Smooth muscle cell (in vitro differentiated cells): ENCODE measurements at regions not wholly inside any gene's neighbourhood (a gene's known extent, or its start where the extent isn't known, plus 50 kb on each side); places are given as distances from the start of the nearest gene placed in this dataset.

Experiments
- DNase-seq: peaks from one replicate; lab custom pipeline; 2025; ENCODE audit not compliant: unreplicated experiment; lab: John Stamatoyannopoulos, UW
- H2AFZ ChIP-seq: fragments of 200-600 bp; sonication (generic); 2 replicates; pipeline ENCODE4 v1.6.0; 2016; ENCODE audit warnings: antibody characterized with exemption, low read depth, mild to moderate bottlenecking
- H3F3A ChIP-seq: fragments of 200-600 bp; sonication (generic); 2 replicates; pipeline ENCODE4 v1.6.0; 2017; ENCODE audit warnings: antibody characterized with exemption, low read depth
- H3K27ac ChIP-seq: fragments of 200-600 bp; sonication (generic); 2 replicates; pipeline ENCODE4 v1.5.1; 2016; ENCODE audit warnings: low read depth, mild to moderate bottlenecking
- H3K27me3 ChIP-seq: fragments of 200-600 bp; sonication (generic); 2 replicates; pipeline ENCODE4 v1.6.1; 2016; ENCODE audit warnings: low read depth, mild to moderate bottlenecking
- H3K36me3 ChIP-seq: fragments of 200-600 bp; sonication (generic); 2 replicates; pipeline ENCODE4 v1.5.1; 2016; ENCODE audit warnings: low read depth
- H3K4me1 ChIP-seq: fragments of 200-600 bp; sonication (generic); 2 replicates; pipeline ENCODE4 v1.5.1; 2016; ENCODE audit warnings: low read depth
- H3K4me2 ChIP-seq: fragments of 200-600 bp; sonication (generic); 2 replicates; pipeline ENCODE4 v1.6.0; 2016; ENCODE audit warnings: mild to moderate bottlenecking
- H3K4me3 ChIP-seq: fragments of 200-600 bp; sonication (generic); 2 replicates; pipeline ENCODE4 v1.5.1; 2016; ENCODE audit warnings: mild to moderate bottlenecking
- H3K79me2 ChIP-seq: fragments of 200-600 bp; sonication (generic); 2 replicates; pipeline ENCODE4 v1.6.0; 2016; ENCODE audit warnings: low read depth, mild to moderate bottlenecking
- H3K9ac ChIP-seq: fragments of 200-600 bp; sonication (generic); 2 replicates; pipeline ENCODE4 v1.6.0; 2016; ENCODE audit warnings: low read depth
- H3K9me3 ChIP-seq: fragments of 200-600 bp; sonication (generic); replicated peaks from 2 replicates; pipeline ENCODE4 v1.5.1; 2016; ENCODE audit warnings: low read depth
- H4K20me1 ChIP-seq: fragments of 200-600 bp; sonication (generic); 2 replicates; pipeline ENCODE4 v1.6.0; 2016; ENCODE audit warnings: low read depth
- WGBS: methylation state at CpG from one replicate; pipeline ENCODE4 v1.1.7; 2016; ENCODE audit warnings: low lambda C conversion rate; 5-methylcytosine and 5-hydroxymethylcytosine counted together
- TF ChIP-seq, protein P1 (sequence below): fragments of 200-600 bp; sonication (generic); IDR thresholded peaks from 2 replicates; pipeline ENCODE4 v1.5.1; 2017; ENCODE audit warnings: borderline replicate concordance, mild to moderate bottlenecking, antibody characterized with exemption; ENCODE audit not compliant: insufficient read depth, poor library complexity, severe bottlenecking

DNA sequence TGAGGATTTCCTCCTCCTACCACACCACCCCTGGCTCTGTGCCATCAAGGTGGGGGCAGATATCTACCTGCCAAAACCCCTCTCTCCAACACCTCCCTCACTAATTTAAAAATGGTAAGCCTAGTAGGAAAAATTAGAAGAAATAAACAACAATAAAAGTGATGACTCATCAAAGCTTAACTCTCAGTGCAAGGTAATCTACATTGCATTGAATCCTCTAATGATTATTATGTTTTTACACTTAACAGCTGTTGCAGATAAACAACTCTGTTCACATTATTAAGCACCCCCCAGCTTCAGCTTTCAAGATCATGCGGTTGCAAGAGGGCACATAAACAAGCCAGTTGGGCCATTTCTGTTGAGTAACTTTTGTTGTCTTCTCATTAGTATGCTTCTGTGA, 396.1 kb upstream of the ATP11B start:
- Histone ChIP-seq H4K20me1 (no peaks in the 10 kb centered on the region), H3K9me3 (no peaks in the 10 kb centered on the region), H3K4me2 (no peak overlapping the region), H3K36me3 (no peaks in the 10 kb centered on the region), H3K27ac (no peak overlapping the region), H3K4me1 (no peaks in the 10 kb centered on the region), H2AFZ (no peak overlapping the region), H3K4me3 (no peak overlapping the region), H3K9ac (no peak overlapping the region), H3F3A (no peaks in the 10 kb centered on the region), H3K79me2 (no peaks in the 10 kb centered on the region), H3K27me3 (no peaks in the 10 kb centered on the region)
- DNase-seq: no peak
- WGBS: 97% methylated on average over 1 of the region's 1 CpG
- TF ChIP-seq, protein P1, sequence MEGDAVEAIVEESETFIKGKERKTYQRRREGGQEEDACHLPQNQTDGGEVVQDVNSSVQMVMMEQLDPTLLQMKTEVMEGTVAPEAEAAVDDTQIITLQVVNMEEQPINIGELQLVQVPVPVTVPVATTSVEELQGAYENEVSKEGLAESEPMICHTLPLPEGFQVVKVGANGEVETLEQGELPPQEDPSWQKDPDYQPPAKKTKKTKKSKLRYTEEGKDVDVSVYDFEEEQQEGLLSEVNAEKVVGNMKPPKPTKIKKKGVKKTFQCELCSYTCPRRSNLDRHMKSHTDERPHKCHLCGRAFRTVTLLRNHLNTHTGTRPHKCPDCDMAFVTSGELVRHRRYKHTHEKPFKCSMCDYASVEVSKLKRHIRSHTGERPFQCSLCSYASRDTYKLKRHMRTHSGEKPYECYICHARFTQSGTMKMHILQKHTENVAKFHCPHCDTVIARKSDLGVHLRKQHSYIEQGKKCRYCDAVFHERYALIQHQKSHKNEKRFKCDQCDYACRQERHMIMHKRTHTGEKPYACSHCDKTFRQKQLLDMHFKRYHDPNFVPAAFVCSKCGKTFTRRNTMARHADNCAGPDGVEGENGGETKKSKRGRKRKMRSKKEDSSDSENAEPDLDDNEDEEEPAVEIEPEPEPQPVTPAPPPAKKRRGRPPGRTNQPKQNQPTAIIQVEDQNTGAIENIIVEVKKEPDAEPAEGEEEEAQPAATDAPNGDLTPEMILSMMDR: no peak

DNA sequence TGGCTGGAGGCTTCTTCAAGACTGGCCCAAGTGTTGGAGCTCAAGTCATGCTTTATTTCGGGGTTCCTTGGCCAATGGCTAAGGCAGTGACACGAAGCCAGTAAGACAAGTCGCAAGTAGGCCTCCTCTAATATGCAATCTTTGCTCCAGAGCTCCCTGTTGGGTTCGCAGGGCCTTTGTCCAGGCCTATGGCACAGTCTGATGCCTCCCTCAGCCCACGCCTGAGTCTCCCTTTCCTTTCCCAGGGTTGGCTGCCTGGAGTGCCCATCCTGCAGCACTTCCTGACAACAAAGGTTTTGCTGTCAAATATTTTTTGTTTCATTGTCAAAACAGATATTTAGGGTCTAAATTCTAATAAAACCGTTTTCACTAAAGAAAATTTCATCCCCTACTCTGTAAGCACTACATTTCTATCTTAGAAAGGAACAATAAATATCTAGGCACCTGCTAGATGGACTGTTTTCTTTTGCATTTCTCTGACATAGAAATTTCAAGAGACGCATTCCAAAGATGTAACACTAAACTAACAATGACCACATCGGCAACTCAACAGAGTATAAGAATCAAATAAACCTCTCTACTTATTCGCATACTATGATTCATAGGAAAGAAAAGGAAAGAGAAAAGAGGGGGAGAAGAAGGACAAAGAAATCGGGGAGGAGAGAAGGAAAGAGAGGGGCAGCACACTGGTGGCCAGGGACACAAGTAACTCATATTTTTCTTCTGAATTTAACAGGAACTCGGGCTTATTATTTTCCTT, 393.1 kb upstream of the ATP11B start:
- no peaks in the 10 kb centered on the region for H3F3A ChIP-seq
- no peak overlapping the region for H2AFZ ChIP-seq
- H3K9ac ChIP-seq: no peak overlapping the region
- no peaks in the 10 kb centered on the region for H3K27me3 ChIP-seq
- H3K4me3 ChIP-seq: no peak overlapping the region
- no peak overlapping the region for H3K27ac ChIP-seq
- 75% methylated on average over 11 of the region's 11 CpGs for WGBS
- no peak for DNase-seq
- H3K36me3 ChIP-seq: no peaks in the 10 kb centered on the region
- H3K4me2 ChIP-seq: no peak overlapping the region
- no peaks in the 10 kb centered on the region for H3K9me3 ChIP-seq
- H3K4me1 ChIP-seq: no peaks in the 10 kb centered on the region
- no peaks in the 10 kb centered on the region for H3K79me2 ChIP-seq
- TF ChIP-seq, protein P1: no peak
- H4K20me1 ChIP-seq: no peaks in the 10 kb centered on the region

DNA sequence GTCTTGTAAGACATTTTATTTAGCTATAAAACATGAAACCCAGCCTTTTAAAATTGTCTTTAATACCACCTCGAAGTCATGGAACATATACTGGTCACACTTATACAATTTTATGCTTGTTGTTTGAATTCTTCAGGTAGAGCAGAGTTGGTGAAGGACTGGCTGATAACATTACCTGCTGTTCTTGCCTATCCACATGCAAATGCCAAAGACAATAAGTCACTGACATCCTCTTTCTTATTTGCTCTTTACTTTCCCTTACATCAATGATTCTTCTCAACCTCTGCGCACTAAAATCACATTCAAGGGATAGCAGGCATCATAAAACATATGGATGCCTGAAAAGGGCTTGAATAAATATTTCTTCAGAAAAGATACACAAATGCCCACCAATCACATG, 392.5 kb upstream of the ATP11B start:
- Histone ChIP-seq H4K20me1 (no peaks in the 10 kb centered on the region), H3K79me2 (no peaks in the 10 kb centered on the region), H3K36me3 (no peaks in the 10 kb centered on the region), H3K4me1 (peaks cover 3% of the 10 kb centered on the region), H3F3A (no peaks in the 10 kb centered on the region), H3K4me3 (no peak overlapping the region), H3K9me3 (no peaks in the 10 kb centered on the region), H3K9ac (no peak overlapping the region), H3K27me3 (no peaks in the 10 kb centered on the region), H2AFZ (no peak overlapping the region), H3K4me2 (no peak overlapping the region), H3K27ac (no peak overlapping the region)
- 49% methylated on average over 2 of the region's 2 CpGs for WGBS
- DNase-seq: no peak
- TF ChIP-seq, protein P1: no peak

DNA sequence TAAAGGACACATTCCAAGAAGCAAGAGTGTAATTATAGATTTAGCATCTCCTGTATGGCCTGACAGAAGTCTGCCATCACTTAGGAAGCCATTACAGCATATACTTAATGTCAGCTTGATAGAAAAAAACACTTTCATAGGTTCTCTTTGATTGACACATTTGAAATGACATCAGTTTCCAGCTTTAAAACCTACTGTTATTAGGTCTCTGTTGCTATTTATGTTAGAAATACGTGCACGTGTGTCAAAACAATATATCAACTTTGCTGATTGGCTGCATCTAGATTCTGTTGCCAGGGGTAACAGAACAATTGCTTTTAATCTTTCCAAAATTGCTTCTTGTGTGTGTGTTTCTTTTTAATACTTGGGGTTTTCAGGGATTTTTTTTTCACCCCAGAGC, 389.3 kb upstream of the ATP11B start:
- no peak overlapping the region for H3K4me2 ChIP-seq
- H3K79me2 ChIP-seq: no peaks in the 10 kb centered on the region
- H3F3A ChIP-seq: no peaks in the 10 kb centered on the region
- H3K9me3 ChIP-seq: no peaks in the 10 kb centered on the region
- TF ChIP-seq, protein P1: no peak
- peaks cover 7% of the 10 kb centered on the region for H3K4me1 ChIP-seq
- H2AFZ ChIP-seq: no peak overlapping the region
- no peaks in the 10 kb centered on the region for H3K27me3 ChIP-seq
- no peaks in the 10 kb centered on the region for H3K36me3 ChIP-seq
- no peak overlapping the region for H3K9ac ChIP-seq
- no peak overlapping the region for H3K4me3 ChIP-seq
- H4K20me1 ChIP-seq: no peaks in the 10 kb centered on the region
- no peak overlapping the region for H3K27ac ChIP-seq
- no peak for DNase-seq
- 90% methylated on average over 2 of the region's 2 CpGs for WGBS
